Mesothelial cell of epicardium (in vitro differentiated cells): ENCODE measurements at regions not wholly inside any gene's neighbourhood (a gene's known extent, or its start where the extent isn't known, plus 50 kb on each side); places are given as distances from the start of the nearest gene placed in this dataset.

Experiments
- DNase-seq, 2 experiments: peaks; one replicate each; pipeline ENCODE4 v3.0.0; 2021; ENCODE audit warnings: low spot score in 2 of 2; ENCODE audit not compliant: unreplicated experiment in 2 of 2
- H3K27ac Mint-ChIP-seq: 2 replicates; pipeline ENCODE4 v1.8.0; 2021; ENCODE audit warnings: mixed read lengths
- H3K27me3 Mint-ChIP-seq: 2 replicates; pipeline ENCODE4 v1.8.0; 2021; ENCODE audit warnings: low read depth, mixed read lengths
- H3K36me3 Mint-ChIP-seq: 2 replicates; pipeline ENCODE4 v1.8.0; 2021; ENCODE audit warnings: mixed read lengths
- H3K4me1 Mint-ChIP-seq: 2 replicates; pipeline ENCODE4 v1.8.0; 2021; ENCODE audit warnings: mixed read lengths
- H3K4me3 Mint-ChIP-seq: 2 replicates; pipeline ENCODE4 v1.8.0; 2021; ENCODE audit warnings: mild to moderate bottlenecking, moderate library complexity, mixed read lengths
- H3K9me3 Mint-ChIP-seq: 2 replicates; pipeline ENCODE4 v1.8.0; 2021; ENCODE audit warnings: mixed read lengths
- TF ChIP-seq, protein P1 (sequence below): fragments of 200-600 bp; sonication (generic); IDR thresholded peaks from one replicate; pipeline ENCODE4 v1.5.0; 2021; ENCODE audit warnings: antibody characterized with exemption; ENCODE audit not compliant: unreplicated experiment

DNA sequence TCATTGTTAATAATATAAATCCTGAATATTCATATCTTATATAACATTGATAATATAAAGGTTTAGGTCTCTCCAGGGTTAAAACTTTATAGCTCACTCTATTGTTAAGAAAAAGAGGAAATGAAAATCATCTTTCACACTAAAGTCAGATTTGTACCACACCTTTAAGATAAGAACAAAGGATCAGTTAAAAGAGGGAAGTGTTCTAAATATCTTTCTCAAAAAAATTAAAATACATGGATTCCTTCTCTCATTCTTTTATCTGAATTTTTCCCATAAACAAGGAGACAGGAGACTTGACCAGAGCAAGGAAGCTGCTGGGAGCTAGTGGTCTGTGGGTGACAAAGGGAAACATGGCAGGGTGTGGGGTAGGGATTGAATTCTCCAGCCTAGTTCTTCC is 323.0 kb upstream of the CPXCR1 start:
- Mint-ChIP-seq H3K27ac (no peak overlapping the region), H3K4me3 (no peak overlapping the region), H3K9me3 (no peaks in the 10 kb centered on the region), H3K4me1 (peaks cover 1% of the 10 kb centered on the region), H3K36me3 (no peaks in the 10 kb centered on the region), H3K27me3 (peaks cover 3% of the 10 kb centered on the region)
- TF ChIP-seq, protein P1, sequence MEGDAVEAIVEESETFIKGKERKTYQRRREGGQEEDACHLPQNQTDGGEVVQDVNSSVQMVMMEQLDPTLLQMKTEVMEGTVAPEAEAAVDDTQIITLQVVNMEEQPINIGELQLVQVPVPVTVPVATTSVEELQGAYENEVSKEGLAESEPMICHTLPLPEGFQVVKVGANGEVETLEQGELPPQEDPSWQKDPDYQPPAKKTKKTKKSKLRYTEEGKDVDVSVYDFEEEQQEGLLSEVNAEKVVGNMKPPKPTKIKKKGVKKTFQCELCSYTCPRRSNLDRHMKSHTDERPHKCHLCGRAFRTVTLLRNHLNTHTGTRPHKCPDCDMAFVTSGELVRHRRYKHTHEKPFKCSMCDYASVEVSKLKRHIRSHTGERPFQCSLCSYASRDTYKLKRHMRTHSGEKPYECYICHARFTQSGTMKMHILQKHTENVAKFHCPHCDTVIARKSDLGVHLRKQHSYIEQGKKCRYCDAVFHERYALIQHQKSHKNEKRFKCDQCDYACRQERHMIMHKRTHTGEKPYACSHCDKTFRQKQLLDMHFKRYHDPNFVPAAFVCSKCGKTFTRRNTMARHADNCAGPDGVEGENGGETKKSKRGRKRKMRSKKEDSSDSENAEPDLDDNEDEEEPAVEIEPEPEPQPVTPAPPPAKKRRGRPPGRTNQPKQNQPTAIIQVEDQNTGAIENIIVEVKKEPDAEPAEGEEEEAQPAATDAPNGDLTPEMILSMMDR: no peak
- DNase-seq: no peak

DNA sequence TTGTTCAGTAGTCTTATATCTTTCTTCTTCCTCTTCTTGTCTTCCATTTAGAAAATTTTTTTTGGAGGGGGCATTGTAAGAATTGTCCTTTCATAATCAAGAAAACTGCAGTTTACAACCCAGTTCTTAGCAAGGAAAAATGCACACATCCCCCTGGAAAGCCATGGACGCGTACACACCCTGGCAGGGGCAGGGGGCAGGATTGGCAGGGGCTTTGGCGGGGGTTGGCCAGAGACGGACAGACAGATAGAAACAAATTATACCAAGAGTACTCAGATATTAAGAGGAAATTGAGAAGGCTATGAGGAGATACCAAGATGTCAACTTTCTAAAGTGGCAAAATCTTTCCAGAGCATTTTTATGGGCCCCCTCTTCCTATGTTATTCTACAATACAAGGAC is 322.5 kb upstream of the CPXCR1 start:
- H3K36me3 Mint-ChIP-seq: no peaks in the 10 kb centered on the region
- H3K4me1 Mint-ChIP-seq: peaks cover 1% of the 10 kb centered on the region
- H3K4me3 Mint-ChIP-seq: no peak overlapping the region
- H3K27ac Mint-ChIP-seq: no peak overlapping the region
- no peaks in the 10 kb centered on the region for H3K9me3 Mint-ChIP-seq
- DNase-seq: no peak
- H3K27me3 Mint-ChIP-seq: peaks cover 3% of the 10 kb centered on the region
- TF ChIP-seq, protein P1: no peak

DNA sequence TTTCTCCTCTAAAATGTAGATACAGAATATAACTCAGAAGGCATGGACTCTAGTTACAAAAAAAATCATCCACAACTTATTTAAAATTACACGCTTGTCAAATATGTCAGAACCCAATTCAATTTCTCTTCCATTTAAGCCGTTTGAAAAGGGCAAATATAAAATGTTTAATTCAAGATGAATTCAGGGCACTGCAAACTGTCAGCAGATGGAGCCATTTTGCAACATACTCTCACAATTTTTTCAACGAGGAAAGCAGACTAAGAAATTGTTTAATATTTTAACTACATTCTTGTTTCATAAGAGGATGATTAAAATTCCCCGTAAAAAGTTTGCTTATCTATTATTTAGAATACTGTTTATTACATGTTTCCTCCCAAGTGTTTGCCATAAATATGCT is 321.3 kb upstream of the CPXCR1 start:
- H3K9me3 Mint-ChIP-seq: no peaks in the 10 kb centered on the region
- peaks cover 3% of the 10 kb centered on the region for H3K27me3 Mint-ChIP-seq
- H3K36me3 Mint-ChIP-seq: no peaks in the 10 kb centered on the region
- no peak overlapping the region for H3K4me3 Mint-ChIP-seq
- DNase-seq: no peak
- H3K4me1 Mint-ChIP-seq: peaks cover 1% of the 10 kb centered on the region
- TF ChIP-seq, protein P1: peak; percentile 28
- H3K27ac Mint-ChIP-seq: no peak overlapping the region

DNA sequence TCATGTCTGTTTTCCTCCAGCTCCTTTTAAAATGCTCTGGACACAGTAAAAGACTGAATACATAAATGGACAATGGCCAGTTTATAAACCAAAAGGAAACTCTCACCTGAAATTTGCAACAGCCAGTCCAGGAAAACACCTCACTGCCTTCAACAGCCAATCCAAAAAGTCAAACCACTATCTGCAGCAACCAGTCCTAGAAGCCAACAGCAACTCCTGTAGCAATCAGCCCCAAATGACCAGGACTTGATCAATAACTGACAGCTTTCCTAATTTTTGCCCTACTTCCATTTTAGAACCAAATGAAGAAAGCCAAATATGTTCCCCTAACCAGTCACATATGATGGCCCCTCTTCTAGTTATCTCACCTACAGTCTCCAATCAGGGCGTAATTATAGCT is 309.5 kb upstream of the CPXCR1 start:
- Mint-ChIP-seq H3K27ac (no peak overlapping the region), H3K9me3 (peaks cover 25% of the 10 kb centered on the region), H3K36me3 (no peaks in the 10 kb centered on the region), H3K4me3 (no peak overlapping the region), H3K4me1 (no peaks in the 10 kb centered on the region), H3K27me3 (no peaks in the 10 kb centered on the region)
- TF ChIP-seq, protein P1: no peak
- DNase-seq: no peak

DNA sequence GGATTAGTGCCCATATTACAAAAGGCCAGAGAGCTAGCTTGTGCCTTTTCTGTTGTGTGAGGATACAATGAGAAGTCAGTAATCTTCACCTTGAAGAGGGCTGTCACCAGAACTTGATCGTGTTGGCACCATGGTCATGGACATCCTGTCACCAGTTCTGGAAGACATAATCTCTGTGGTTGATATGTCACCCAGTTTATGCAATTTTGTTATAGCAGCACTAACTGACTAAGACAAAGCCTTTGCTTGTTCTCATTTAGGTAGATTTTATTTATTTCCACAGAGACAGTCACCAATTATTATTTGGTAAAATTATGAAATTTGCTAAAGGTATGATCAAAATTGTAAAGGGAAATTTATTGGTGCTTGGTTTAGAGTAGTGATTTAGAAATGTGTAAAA is 308.8 kb upstream of the CPXCR1 start:
- TF ChIP-seq, protein P1: no peak
- peaks cover 2% of the 10 kb centered on the region for H3K4me1 Mint-ChIP-seq
- H3K36me3 Mint-ChIP-seq: no peaks in the 10 kb centered on the region
- H3K27ac Mint-ChIP-seq: no peak overlapping the region
- H3K9me3 Mint-ChIP-seq: peaks cover 25% of the 10 kb centered on the region
- no peak for DNase-seq
- H3K27me3 Mint-ChIP-seq: no peaks in the 10 kb centered on the region
- no peak overlapping the region for H3K4me3 Mint-ChIP-seq

DNA sequence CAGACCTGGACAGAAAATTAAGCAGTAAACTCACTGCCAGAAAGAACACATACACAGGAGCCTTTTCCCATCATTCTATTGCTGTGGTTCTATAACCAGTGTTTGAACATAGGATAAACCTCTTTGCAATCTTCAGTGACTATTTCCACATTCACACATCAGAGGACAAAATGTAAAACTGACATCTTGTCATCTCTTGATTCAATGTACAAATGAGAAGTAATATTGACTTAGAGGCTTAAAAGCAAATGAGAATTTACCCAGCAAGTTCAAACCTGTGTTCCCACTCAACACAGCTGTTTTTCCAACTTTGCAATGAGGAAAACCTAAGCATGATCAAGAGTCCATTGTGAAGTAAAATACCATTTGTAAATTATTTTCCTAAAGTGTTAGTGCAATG is 307.1 kb upstream of the CPXCR1 start:
- Mint-ChIP-seq H3K4me1 (peaks cover 6% of the 10 kb centered on the region), H3K27me3 (no peaks in the 10 kb centered on the region), H3K36me3 (no peaks in the 10 kb centered on the region), H3K4me3 (no peak overlapping the region), H3K27ac (no peak overlapping the region), H3K9me3 (peaks cover 25% of the 10 kb centered on the region)
- TF ChIP-seq, protein P1: no peak
- DNase-seq: no peak
